Fibroblast of villous mesenchyme (primary cell): ENCODE measurements at regions not wholly inside any gene's neighbourhood (a gene's known extent, or its start where the extent isn't known, plus 50 kb on each side); places are given as distances from the start of the nearest gene placed in this dataset.
"Not testable (repeated sequence)": the region's sequence is repeated elsewhere in the genome, so short reads cannot be mapped to it uniquely, and the experiment has no call there.

Experiments used
- DNase-seq: peaks from one replicate; pipeline ENCODE4 v3.0.0-alpha.2; 2010; ENCODE audit warnings: low read depth
- H3K4me3 ChIP-seq: 2 replicates; pipeline ENCODE4 v1.5.1; 2011; ENCODE audit warnings: low read depth, mild to moderate bottlenecking, low read length
- TF ChIP-seq, protein P1 (sequence below): IDR thresholded peaks from 2 replicates; pipeline ENCODE4 v1.5.1; 2012; ENCODE audit warnings: low read depth, mild to moderate bottlenecking, low read length; ENCODE audit not compliant: insufficient read depth

DNA sequence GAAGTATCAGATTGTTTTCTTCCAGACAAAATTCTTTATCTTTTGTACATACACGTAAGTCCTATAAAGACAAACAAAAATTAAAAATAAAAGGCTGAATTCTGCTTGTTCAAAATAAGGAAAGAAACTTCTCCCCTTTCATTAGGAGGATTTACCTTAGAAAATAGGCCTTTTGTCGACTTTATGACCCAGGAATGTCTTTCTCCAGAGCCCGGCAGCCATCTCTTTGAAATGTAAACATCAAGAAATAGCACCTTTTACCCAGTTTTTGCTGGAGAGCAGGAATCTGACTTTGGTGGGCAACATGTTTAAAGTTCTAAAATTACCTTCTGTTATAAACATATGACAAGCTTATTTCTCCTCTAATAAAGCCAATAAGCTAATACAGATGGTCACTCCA lies 373.0 kb upstream of the FTMT start:
- TF ChIP-seq, protein P1, sequence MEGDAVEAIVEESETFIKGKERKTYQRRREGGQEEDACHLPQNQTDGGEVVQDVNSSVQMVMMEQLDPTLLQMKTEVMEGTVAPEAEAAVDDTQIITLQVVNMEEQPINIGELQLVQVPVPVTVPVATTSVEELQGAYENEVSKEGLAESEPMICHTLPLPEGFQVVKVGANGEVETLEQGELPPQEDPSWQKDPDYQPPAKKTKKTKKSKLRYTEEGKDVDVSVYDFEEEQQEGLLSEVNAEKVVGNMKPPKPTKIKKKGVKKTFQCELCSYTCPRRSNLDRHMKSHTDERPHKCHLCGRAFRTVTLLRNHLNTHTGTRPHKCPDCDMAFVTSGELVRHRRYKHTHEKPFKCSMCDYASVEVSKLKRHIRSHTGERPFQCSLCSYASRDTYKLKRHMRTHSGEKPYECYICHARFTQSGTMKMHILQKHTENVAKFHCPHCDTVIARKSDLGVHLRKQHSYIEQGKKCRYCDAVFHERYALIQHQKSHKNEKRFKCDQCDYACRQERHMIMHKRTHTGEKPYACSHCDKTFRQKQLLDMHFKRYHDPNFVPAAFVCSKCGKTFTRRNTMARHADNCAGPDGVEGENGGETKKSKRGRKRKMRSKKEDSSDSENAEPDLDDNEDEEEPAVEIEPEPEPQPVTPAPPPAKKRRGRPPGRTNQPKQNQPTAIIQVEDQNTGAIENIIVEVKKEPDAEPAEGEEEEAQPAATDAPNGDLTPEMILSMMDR, result no peak
- no peak for DNase-seq
- H3K4me3 ChIP-seq, result no peak overlapping the region

DNA sequence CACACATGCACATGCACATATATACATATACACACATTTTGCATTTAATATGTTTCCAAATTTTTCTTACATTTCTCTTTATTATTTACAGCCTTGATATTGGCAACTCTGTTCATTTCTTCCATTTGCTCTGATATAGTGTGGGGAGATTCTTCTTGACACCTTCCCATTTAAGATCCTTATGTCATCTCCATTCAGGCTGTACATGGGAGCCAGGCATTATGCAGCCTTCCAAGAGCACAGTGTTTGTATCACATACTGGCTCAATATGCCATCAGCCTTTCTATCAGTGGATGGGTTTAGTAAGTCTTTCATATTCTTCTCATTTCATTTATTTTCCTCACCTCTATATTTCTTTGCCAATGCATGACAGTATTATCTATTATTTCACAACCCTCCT lies 372.3 kb upstream of the FTMT start:
- no peak overlapping the region for H3K4me3 ChIP-seq
- DNase-seq, result no peak
- TF ChIP-seq, protein P1, result no peak

DNA sequence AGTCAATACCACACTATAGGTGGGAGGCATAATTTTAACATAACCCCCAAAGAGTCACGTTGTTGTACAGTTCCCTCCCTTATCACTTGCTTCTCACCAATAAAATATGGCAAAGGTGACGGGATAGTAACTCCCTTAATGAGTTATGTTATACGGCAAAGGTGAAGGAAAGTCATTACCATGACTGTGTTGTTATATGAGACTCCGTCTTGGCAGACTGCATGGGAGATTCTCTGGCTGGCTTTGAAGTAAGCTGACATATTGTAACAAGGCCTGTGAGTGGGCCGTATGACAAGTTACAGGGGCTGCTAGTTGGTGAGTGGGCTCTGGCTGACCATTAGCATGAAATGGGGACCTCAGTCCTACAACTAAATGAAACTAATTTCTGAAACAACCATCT lies 366.4 kb upstream of the FTMT start:
- H3K4me3 ChIP-seq, result no peak overlapping the region
- TF ChIP-seq, protein P1, result no peak
- no peak for DNase-seq

DNA sequence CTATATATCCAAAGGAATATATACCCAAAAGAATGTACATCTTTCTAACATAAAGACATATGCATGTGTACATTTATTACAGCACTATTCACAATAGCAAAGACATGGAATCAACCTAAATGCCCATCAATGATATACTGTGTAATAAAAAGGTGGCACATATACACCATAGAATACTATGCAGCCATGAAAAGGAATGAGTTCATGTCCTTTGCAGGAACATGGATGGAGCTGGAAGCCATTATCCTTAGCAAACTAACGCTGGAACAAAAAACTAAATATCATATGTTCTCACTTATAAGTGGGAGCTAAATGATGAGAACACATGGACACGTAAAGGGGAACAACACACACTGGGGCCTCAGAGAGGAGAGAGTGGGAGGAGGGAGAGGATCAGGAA lies 365.7 kb upstream of the FTMT start:
- not testable (repeated sequence) for H3K4me3 ChIP-seq

DNA sequence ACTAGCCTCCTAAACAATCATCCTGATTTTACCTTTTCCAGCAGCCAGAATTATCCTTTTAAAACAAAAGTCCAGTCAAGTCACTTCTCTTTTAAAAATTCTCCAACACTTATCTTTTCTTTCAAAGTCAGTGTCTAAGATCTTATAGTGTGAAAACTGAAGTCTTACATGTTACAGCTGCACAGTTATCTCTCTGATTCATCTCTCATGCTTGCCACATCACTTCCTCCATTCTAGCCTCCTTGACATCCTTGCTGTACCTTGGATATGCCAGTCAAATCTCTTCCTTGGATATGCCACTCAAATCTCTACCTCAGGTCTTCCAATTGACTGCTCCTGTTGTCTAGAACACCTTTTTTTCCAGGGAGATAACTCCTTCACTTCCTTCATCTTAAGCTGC lies 361.7 kb upstream of the FTMT start:
- H3K4me3 ChIP-seq, result no peak overlapping the region

More for the DNA sequence above, 365.7 kb upstream of the FTMT start:
- not testable (repeated sequence) for DNase-seq

DNA sequence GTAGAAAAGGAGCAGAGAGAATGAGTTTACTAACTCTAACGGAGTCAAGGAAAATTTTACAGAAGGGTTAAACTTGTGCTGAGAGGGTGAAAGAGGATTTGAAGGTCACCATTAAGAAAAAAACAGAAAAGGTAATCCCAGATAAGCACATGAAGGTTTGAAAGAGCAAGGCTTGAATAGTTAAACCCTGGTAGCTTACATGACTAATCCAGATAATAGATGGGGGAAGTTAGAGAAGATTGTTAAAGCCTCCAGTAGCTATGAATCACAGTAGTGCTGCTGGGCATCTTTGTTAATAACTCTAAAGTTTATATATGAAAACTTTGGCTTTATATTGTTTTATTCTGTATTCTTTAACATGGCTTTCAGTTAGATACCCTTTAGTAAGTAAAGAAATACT lies 354.5 kb upstream of the FTMT start:
- no peak overlapping the region for H3K4me3 ChIP-seq
- no peak for DNase-seq
- TF ChIP-seq, protein P1, result no peak

More for the DNA sequence above, 361.7 kb upstream of the FTMT start:
- TF ChIP-seq, protein P1, result no peak
- no peak for DNase-seq

DNA sequence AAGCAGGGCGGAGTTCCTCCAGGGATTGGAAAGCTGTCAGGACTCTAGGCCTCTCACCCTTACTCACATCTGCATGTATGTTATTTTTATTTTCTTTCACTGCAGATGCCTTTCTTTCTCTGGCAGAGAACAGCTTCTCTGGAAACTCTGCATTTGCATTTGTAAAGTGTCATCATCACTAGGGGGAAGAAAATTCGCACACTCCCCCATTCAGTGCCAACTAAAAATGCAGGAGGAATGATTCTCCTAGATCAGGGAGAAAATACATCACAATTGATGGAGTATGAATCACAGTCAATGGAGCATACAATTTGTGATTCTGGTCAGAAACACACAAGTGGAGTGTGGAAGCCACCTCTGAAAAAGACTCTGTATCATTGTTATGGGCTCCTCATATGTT lies 351.4 kb upstream of the FTMT start:
- H3K4me3 ChIP-seq, result no peak overlapping the region
- TF ChIP-seq, protein P1, result no peak
- no peak for DNase-seq
